ENCODE measurements at regions not wholly inside any gene's neighbourhood (a gene's known extent, or its start where the extent isn't known, plus 50 kb on each side); places are given as distances from the start of the nearest gene placed in this dataset.

GRCh38 chr2:41129988-41130387, 678.1 kb upstream of the SLC8A1 start:
- Histone ChIP-seq H3K79me1 (ENCODE audit: low read depth, low read length) (no peaks in the 10 kb centered on the region), H3K4me3 (ENCODE audit: low read length in 2 of 2) (no peak overlapping the region), H2BK120ac (ENCODE audit: low read depth, low read length) (no peak overlapping the region), H2BK15ac (ENCODE audit: low read length) (no peak overlapping the region), H3K4me1 (ENCODE audit: control insufficient read depth in 2 of 2, insufficient read depth in 1 of 2, low read depth in 1 of 2, low read length in 2 of 2) (no peaks in the 10 kb centered on the region), H3K18ac (ENCODE audit: low read length) (no peak overlapping the region), H3K27ac (replicated peaks; ENCODE audit: low read length) (no peak overlapping the region), H3K4ac (ENCODE audit: low read length) (no peak overlapping the region), H2AK5ac (ENCODE audit: low read depth, low read length) (no peak overlapping the region), H3K4me2 (ENCODE audit: insufficient read depth, low read length, poor library complexity, severe bottlenecking) (no peak overlapping the region), H2BK12ac (ENCODE audit: low read length) (no peak overlapping the region), H3K9me3 (replicated peaks in 1 of 2; ENCODE audit: control insufficient read depth in 2 of 2, insufficient read depth in 1 of 2, low read depth in 1 of 2, low read length in 2 of 2) (no peaks in the 10 kb centered on the region), H3K23ac (ENCODE audit: low read depth, low read length, poor library complexity) (no peak overlapping the region), H3K27me3 (ENCODE audit: control insufficient read depth in 3 of 3, insufficient read depth in 3 of 3, low read depth in 1 of 3, low read length in 3 of 3) (no peaks in the 10 kb centered on the region), H4K8ac (ENCODE audit: low read depth, low read length) (no peak overlapping the region), H3K14ac (ENCODE audit: low read length) (no peak overlapping the region), H4K91ac (ENCODE audit: low read depth, low read length, poor library complexity) (no peak overlapping the region), H3K9ac (ENCODE audit: low read depth, low read length, poor library complexity) (no peak overlapping the region), H2BK5ac (ENCODE audit: low read length) (no peak overlapping the region), H3K36me3 (replicated peaks in 1 of 2; ENCODE audit: control insufficient read depth in 2 of 2, insufficient read depth in 2 of 2, low read length in 2 of 2) (no peaks in the 10 kb centered on the region), H2AFZ (ENCODE audit: low read length) (no peak overlapping the region)
- no peak for DNase-seq (ENCODE audit: low spot score)
- no CpG with 5 or more reads among the region's 3 CpGs for WGBS, 2 donors (ENCODE audit: extremely low coverage in 2 of 2, insufficient read length in 2 of 2, insufficient replicate concordance in 1 of 2)

DNA sequence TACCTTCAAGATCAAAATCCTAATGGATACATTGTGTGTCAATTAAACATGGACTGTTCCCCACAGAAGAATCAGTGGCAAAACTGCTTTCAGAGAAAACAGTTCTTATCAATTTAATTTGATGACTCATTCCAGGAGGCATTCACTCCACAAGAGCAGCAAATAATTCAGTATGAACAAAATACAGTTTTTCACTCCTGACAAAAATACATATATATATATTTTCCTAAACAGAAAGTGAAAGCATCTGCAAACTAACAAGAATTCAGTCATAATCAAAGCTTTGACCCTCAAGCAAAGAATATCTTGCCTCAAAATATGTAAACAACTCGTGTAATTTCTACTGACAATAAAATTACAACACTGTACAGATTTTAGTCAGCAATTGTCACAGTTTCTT, 685.1 kb upstream of the SLC8A1 start:
- Histone ChIP-seq H3K27ac (replicated peaks; ENCODE audit: low read length) (no peak overlapping the region), H3K9me3 (replicated peaks in 1 of 2; ENCODE audit: control insufficient read depth in 2 of 2, insufficient read depth in 1 of 2, low read depth in 1 of 2, low read length in 2 of 2) (no peaks in the 10 kb centered on the region), H2AFZ (ENCODE audit: low read length) (no peak overlapping the region), H3K36me3 (replicated peaks in 1 of 2; ENCODE audit: control insufficient read depth in 2 of 2, insufficient read depth in 2 of 2, low read length in 2 of 2) (no peaks in the 10 kb centered on the region), H2BK12ac (ENCODE audit: low read length) (no peak overlapping the region), H2BK15ac (ENCODE audit: low read length) (no peak overlapping the region), H4K91ac (ENCODE audit: low read depth, low read length, poor library complexity) (no peak overlapping the region), H2BK120ac (ENCODE audit: low read depth, low read length) (no peak overlapping the region), H3K4me2 (ENCODE audit: insufficient read depth, low read length, poor library complexity, severe bottlenecking) (no peak overlapping the region), H3K18ac (ENCODE audit: low read length) (no peak overlapping the region), H3K9ac (ENCODE audit: low read depth, low read length, poor library complexity) (no peak overlapping the region), H3K4ac (ENCODE audit: low read length) (no peak overlapping the region), H3K4me3 (ENCODE audit: low read length in 2 of 2) (no peak overlapping the region), H2BK5ac (ENCODE audit: low read length) (no peak overlapping the region), H3K23ac (ENCODE audit: low read depth, low read length, poor library complexity) (no peak overlapping the region), H3K79me1 (ENCODE audit: low read depth, low read length) (no peaks in the 10 kb centered on the region), H3K14ac (ENCODE audit: low read length) (no peak overlapping the region), H4K8ac (ENCODE audit: low read depth, low read length) (no peak overlapping the region), H3K4me1 (ENCODE audit: control insufficient read depth in 2 of 2, insufficient read depth in 1 of 2, low read depth in 1 of 2, low read length in 2 of 2) (no peaks in the 10 kb centered on the region), H3K27me3 (ENCODE audit: control insufficient read depth in 3 of 3, insufficient read depth in 3 of 3, low read depth in 1 of 3, low read length in 3 of 3) (no peaks in the 10 kb centered on the region), H2AK5ac (ENCODE audit: low read depth, low read length) (no peak overlapping the region)
- no CpG with 5 or more reads among the region's 1 CpG for WGBS, 2 donors (ENCODE audit: extremely low coverage in 2 of 2, insufficient read length in 2 of 2, insufficient replicate concordance in 1 of 2)
- no peak for DNase-seq (ENCODE audit: low spot score)

- WGBS, 2 donors (ENCODE audit: extremely low coverage in 2 of 2, insufficient read length in 2 of 2, insufficient replicate concordance in 1 of 2), result no CpG with 5 or more reads among the region's 5 CpGs
- no peaks in the 10 kb centered on the region for H3K4me1 ChIP-seq (ENCODE audit: control insufficient read depth in 2 of 2, insufficient read depth in 1 of 2, low read depth in 1 of 2, low read length in 2 of 2)
- H2AFZ ChIP-seq (ENCODE audit: low read length), result no peak overlapping the region
- H2BK15ac ChIP-seq (ENCODE audit: low read length), result no peak overlapping the region
- no peaks in the 10 kb centered on the region for H3K36me3 ChIP-seq (replicated peaks in 1 of 2; ENCODE audit: control insufficient read depth in 2 of 2, insufficient read depth in 2 of 2, low read length in 2 of 2)
- no peak overlapping the region for H3K4me2 ChIP-seq (ENCODE audit: insufficient read depth, low read length, poor library complexity, severe bottlenecking)
- H2AK5ac ChIP-seq (ENCODE audit: low read depth, low read length), result no peak overlapping the region
- H3K9ac ChIP-seq (ENCODE audit: low read depth, low read length, poor library complexity), result no peak overlapping the region
- no peak overlapping the region for H3K14ac ChIP-seq (ENCODE audit: low read length)
- H2BK120ac ChIP-seq (ENCODE audit: low read depth, low read length), result no peak overlapping the region
- no peak overlapping the region for H3K23ac ChIP-seq (ENCODE audit: low read depth, low read length, poor library complexity)
- no peaks in the 10 kb centered on the region for H3K27me3 ChIP-seq (ENCODE audit: control insufficient read depth in 3 of 3, insufficient read depth in 3 of 3, low read depth in 1 of 3, low read length in 3 of 3)
- H2BK5ac ChIP-seq (ENCODE audit: low read length), result no peak overlapping the region
- H3K4me3 ChIP-seq (ENCODE audit: low read length in 2 of 2), result no peak overlapping the region
- H3K4ac ChIP-seq (ENCODE audit: low read length), result no peak overlapping the region
- H3K79me1 ChIP-seq (ENCODE audit: low read depth, low read length), result no peaks in the 10 kb centered on the region
- no peak overlapping the region for H4K91ac ChIP-seq (ENCODE audit: low read depth, low read length, poor library complexity)
- no peak overlapping the region for H2BK12ac ChIP-seq (ENCODE audit: low read length)
- H3K18ac ChIP-seq (ENCODE audit: low read length), result no peak overlapping the region
- no peak for DNase-seq (ENCODE audit: low spot score)
- H3K9me3 ChIP-seq (replicated peaks in 1 of 2; ENCODE audit: control insufficient read depth in 2 of 2, insufficient read depth in 1 of 2, low read depth in 1 of 2, low read length in 2 of 2), result no peaks in the 10 kb centered on the region
- no peak overlapping the region for H4K8ac ChIP-seq (ENCODE audit: low read depth, low read length)
- H3K27ac ChIP-seq (replicated peaks; ENCODE audit: low read length), result no peak overlapping the region
These were observed 689.4 kb upstream of the SLC8A1 start for GRCh38 chr2:41141146-41141791.

- H3K4me2 ChIP-seq (ENCODE audit: insufficient read depth, low read length, poor library complexity, severe bottlenecking), result no peak overlapping the region
- H4K91ac ChIP-seq (ENCODE audit: low read depth, low read length, poor library complexity), result no peak overlapping the region
- no peak overlapping the region for H3K27ac ChIP-seq (replicated peaks; ENCODE audit: low read length)
- H3K4ac ChIP-seq (ENCODE audit: low read length), result no peak overlapping the region
- no CpG with 5 or more reads among the region's 1 CpG for WGBS, 2 donors (ENCODE audit: extremely low coverage in 2 of 2, insufficient read length in 2 of 2, insufficient replicate concordance in 1 of 2)
- no peak overlapping the region for H2BK15ac ChIP-seq (ENCODE audit: low read length)
- no peak overlapping the region for H3K14ac ChIP-seq (ENCODE audit: low read length)
- H3K79me1 ChIP-seq (ENCODE audit: low read depth, low read length), result no peaks in the 10 kb centered on the region
- H3K4me1 ChIP-seq (ENCODE audit: control insufficient read depth in 2 of 2, insufficient read depth in 1 of 2, low read depth in 1 of 2, low read length in 2 of 2), result no peaks in the 10 kb centered on the region
- no peak overlapping the region for H3K4me3 ChIP-seq (ENCODE audit: low read length in 2 of 2)
- H2BK120ac ChIP-seq (ENCODE audit: low read depth, low read length), result no peak overlapping the region
- no peaks in the 10 kb centered on the region for H3K36me3 ChIP-seq (replicated peaks in 1 of 2; ENCODE audit: control insufficient read depth in 2 of 2, insufficient read depth in 2 of 2, low read length in 2 of 2)
- no peak overlapping the region for H2BK12ac ChIP-seq (ENCODE audit: low read length)
- no peak overlapping the region for H2BK5ac ChIP-seq (ENCODE audit: low read length)
- no peaks in the 10 kb centered on the region for H3K27me3 ChIP-seq (ENCODE audit: control insufficient read depth in 3 of 3, insufficient read depth in 3 of 3, low read depth in 1 of 3, low read length in 3 of 3)
- no peak overlapping the region for H2AK5ac ChIP-seq (ENCODE audit: low read depth, low read length)
- no peak for DNase-seq (ENCODE audit: low spot score)
- no peaks in the 10 kb centered on the region for H3K9me3 ChIP-seq (replicated peaks in 1 of 2; ENCODE audit: control insufficient read depth in 2 of 2, insufficient read depth in 1 of 2, low read depth in 1 of 2, low read length in 2 of 2)
- no peak overlapping the region for H3K9ac ChIP-seq (ENCODE audit: low read depth, low read length, poor library complexity)
- no peak overlapping the region for H4K8ac ChIP-seq (ENCODE audit: low read depth, low read length)
- H3K23ac ChIP-seq (ENCODE audit: low read depth, low read length, poor library complexity), result no peak overlapping the region
- no peak overlapping the region for H3K18ac ChIP-seq (ENCODE audit: low read length)
- H2AFZ ChIP-seq (ENCODE audit: low read length), result peak overlapping the region; percentile 38
These were observed 690.6 kb upstream of the SLC8A1 start for GRCh38 chr2:41142478-41142877.
